IPS-NIHi11 (cell line): ENCODE measurements at regions not wholly inside any gene's neighbourhood (a gene's known extent, or its start where the extent isn't known, plus 50 kb on each side); places are given as distances from the start of the nearest gene placed in this dataset.

Experiments
- DNase-seq: peaks from one replicate; pipeline ENCODE4 v3.0.0; 2012; ENCODE audit warnings: mixed read lengths, low spot score

DNA sequence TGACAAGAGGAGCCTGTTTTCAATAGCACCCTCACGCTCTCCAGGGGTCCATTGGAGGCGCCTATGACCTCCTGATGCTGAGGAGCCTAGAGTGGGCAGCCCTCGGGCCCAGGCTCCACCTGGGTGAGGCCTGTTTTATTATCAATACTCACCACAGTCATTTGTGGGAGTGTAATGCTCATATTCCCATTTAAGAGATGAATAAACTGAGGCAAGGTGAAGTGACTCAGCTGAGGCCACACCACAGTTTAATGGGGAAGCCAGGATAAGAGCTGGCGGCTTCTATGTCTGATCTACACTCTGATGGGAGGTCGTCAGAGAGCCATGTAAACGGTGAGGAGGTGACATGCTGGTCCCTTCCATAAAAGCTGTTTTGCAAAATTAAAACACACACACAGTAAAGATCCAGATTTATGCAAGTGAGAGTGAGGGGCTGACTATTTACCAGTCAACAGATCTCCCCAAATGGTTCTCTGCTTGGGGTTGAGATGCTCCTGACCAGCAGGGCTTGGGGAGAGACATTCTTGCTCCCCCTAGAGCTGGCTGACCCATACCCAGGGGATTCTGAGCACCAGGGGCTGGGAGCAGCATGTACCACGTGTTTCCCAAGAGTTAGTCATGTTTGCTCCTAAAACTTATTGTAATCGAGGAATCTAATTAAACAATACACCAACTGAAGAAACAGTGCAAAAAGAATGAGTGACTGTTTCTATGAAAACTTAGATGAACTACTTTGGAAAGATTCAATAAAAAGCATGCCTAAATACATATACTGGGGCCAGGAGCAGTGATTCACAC lies 81.0 kb upstream of the INSIG1 start:
- DNase-seq = no peak

DNA sequence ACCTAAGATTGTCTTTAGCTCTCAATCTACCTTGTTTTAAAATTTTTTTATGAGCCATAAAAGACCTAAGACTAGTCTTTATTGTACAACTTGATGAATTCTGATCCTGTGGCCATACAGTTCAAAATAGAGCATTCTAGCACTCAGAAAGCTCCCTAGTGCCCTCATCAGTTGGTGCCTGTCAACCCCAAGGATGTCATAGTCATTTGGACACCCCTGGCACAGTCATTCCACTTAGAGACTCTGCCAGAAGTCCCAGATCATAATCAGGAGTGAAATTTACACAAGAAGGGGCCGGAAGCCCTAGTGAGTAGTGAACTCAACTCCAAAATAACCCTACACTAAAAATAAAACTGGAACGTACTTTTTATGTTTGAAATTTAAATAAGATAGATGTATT lies 80.0 kb upstream of the INSIG1 start:
- no peak for DNase-seq

DNA sequence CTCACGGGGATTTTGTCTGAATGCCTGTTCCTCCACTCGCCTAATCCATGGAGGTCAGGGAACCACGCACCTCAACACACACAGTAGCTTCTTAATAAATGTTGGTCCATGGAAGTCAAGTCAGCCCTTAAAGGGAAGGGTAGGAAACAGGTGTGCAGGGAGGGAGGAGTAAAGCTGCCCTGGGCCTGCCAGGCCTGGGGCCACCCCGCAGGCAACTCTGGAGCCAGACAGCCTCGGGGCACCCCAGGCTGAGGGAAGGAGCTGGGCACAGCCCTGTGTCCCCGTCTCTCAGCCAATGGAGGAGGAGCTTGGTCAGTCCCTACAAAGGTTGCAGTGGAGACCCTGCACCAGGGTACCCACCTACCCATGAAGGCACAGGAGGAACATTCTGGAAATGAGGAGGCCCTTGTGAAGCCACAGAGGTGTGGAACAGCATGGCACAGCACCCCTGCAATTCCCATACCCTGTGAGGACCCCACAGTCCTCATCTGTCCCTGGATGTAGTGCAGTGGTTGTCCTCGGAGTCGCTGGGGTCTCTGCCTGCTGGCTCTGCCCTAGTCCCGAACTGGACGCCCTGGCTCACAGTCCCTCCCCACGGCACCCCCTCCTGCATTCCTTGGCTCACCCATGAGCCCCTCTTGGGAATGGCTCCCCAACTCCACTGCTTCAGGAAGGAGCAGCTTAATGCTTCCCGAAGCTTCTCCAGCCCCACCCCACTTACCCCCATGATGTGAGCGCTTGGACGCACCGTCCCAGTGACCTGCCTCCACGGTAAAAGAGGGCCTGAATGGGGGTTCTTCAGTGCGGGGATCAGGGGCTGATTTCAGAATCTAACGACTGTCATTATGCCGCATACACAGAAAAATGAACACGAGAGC lies 79.2 kb upstream of the INSIG1 start:
- no peak for DNase-seq

DNA sequence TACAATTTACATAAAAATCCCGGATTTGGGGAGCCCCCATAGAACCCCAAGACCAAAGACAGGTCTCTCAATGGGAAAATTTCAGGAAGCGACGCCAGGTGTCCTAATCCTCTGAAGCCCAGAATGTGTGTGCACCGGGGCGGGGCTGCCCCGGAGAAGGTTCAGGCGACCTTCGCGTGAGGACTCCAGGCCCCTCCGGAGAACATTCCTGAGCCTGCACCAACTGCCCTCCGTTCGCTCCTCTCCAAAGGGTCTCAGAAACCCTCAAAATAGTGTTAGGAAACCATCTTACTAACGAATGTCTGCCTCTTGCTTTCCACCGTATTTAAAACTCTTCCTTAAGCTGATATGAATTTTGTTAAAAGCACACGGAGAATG lies 78.5 kb upstream of the INSIG1 start:
- no peak for DNase-seq

- peak; percentile 46 for DNase-seq
These were observed 77.5 kb upstream of the INSIG1 start for GRCh38 chr7:155219947-155220769.

DNA sequence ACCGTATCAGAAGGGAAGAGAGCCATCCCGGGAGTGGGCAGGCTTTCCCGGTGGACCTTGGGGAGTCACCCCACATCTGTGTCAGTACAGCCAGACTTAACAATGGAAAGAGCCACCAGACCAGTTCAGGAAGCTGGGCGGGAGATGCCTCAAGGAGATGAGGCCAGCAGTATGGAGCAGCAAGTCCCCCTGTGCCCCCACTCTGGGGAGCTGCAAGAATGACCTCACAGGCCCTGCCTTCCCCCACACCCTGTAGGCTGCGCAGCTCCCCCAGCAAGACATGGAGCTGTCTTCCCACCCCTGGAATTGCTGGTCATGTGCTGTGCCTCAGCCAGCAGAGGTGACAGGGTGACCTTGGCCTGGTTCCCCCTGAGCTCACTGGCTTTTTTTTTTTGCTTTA lies 76.8 kb upstream of the INSIG1 start:
- no peak for DNase-seq

GRCh38 chr7:155221547-155221946 lies 76.1 kb upstream of the INSIG1 start:
- no peak for DNase-seq

DNA sequence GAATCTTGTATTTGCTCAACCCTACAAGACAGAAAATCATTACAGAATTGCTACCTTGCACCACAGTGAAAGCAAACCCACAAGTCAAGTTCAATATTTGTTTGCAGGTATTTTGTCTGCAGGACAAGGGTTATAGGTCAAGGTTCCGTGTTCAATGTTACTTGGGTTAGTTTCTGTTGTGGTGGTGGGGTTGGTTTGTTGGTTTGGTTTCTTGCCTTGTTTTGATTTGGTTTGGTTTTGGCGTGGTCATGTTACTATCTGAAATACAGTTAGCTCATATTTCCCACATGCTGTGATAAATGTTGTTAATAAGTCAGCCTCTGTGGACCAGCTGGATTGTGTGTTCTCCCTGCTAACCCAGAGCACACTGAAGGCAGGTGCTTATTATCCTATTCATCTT lies 75.6 kb upstream of the INSIG1 start:
- no peak for DNase-seq

DNA sequence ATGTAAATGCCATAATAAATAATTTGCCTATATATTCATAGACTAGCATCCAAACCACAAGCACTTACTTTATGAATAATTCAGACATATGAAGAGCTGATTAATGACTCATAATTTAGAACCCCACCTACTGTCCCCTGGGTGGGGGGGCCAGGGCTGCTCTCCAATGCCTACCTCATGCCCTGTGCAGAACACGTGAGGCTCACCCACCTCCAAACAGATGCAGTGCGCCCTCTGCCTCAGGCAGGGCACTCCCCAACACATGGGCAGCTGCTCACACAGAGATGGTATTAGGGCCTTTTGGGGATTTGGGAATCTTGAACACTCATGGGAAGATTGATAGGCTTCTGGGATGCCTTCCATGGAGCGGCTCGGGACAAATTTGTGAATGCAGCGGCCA lies 75.1 kb upstream of the INSIG1 start:
- DNase-seq = no peak

DNA sequence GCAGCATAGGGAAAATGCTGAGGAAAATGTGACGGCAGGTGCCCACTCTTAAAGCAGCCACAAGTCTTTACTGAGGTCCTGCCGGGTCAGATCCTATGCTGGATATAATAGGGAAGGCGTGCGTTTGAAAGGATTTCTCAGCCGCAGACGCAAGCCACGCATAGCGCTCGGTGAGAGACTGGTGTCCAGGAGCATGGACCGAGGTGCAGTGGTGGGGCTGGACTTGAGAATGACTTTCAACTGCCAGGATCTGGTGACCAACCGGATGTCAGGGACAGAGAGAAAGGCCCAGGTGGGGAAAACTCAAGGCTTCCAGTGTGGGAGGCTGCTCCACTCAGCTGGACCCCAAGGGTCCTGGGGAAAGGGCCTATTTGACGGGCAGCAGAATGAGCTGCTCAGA lies 74.7 kb upstream of the INSIG1 start:
- DNase-seq = no peak

DNA sequence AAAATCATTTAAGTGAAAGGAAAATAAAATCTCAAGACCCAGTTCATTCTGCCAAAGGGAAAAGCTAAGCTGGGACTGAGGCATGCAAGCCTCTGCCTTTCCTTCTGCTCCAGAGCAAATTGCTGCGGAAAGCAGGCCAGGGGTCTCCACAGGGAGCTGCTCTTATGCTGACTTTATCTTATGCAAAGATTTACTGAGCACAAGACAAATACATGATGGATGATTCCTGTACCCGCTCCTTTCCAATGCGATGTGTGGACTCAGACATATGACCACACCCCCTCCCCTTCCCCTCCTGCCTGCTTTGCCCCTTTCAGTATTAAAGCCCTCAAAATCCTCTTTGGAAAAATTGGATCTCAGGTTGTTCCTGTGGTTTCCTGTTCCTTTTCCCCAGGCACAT lies 74.2 kb upstream of the INSIG1 start:
- DNase-seq = no peak

GRCh38 chr7:155224116-155224811 lies 73.4 kb upstream of the INSIG1 start:
- no peak for DNase-seq

GRCh38 chr7:155225095-155225494 lies 72.6 kb upstream of the INSIG1 start:
- DNase-seq = no peak

DNA sequence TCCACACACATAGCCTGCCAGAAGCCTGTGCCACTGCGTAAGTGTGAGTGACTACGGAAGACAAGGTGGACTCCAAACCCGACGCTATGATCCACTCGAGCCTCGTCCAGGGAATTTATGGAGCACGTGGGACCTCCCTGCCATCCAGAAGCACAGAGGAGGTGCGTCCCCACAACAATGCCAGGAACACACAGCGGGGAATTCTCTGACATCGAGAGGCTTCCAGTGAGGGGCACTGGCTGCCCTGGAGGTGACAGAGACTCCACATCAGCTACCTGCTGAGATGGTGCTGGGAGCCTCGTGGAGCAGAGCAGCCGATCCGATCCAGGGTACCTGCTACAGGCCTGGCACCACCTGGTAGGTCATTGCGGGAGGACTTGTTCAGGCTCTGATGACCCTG lies 72.2 kb upstream of the INSIG1 start:
- no peak for DNase-seq

DNA sequence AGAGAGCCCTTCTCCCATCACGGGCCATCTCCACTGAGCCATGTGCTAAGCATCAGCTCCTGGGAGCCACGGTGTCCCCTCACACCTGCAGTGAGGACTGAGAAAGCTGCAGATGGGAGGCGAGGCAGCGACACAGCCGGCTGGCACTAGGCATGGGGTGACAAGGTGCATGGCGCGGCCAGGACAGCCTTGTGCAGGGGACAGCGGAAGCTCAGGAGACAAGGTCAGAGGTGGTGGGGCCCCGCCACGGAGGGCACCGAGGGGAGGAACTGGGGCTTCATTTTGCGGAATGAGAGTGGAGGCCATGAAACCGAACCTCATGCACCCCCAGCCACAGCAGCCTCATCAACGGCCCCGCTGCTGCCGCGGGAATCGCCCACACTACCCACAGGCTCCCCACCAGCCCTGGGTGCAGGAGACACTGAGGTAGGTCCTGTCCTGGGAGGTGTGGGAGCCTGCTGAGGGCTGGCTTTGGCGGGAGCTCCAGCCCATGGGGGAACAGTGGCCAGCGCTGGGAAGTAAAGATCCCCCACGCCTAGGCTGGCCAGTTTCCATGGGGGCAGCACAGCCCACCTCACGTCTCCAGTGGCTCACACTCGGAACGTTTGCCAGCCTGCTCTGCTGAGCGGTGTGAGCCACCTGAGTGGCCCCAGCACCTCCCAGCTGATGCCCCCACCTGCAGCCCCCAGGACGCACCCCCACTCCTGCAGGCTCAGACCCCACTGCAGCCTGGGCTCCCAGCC lies 71.2 kb upstream of the INSIG1 start:
- no peak for DNase-seq

- DNase-seq = no peak
These were observed 70.5 kb upstream of the INSIG1 start for GRCh38 chr7:155227004-155227787.

- peak; percentile 57 for DNase-seq
These were observed 69.8 kb upstream of the INSIG1 start for GRCh38 chr7:155227788-155228458.

- no peak for DNase-seq
These were observed 69.2 kb upstream of the INSIG1 start for GRCh38 chr7:155228459-155228845.

GRCh38 chr7:155228894-155229293 lies 68.8 kb upstream of the INSIG1 start:
- DNase-seq = no peak
